ENCODE measurements at regions not wholly inside any gene's neighbourhood (a gene's known extent, or its start where the extent isn't known, plus 50 kb on each side); places are given as distances from the start of the nearest gene placed in this dataset.

GRCh38 chr15:100720406-100720967 is 118.1 kb downstream of the ASB7 start:
- FAIRE-seq: no peak
- ChIA-PET POLR2A (no interaction called here), SMC1A (ENCODE audit: uncharacterized antibody, unreplicated experiment) (no interaction called here), CTCF (no interaction called here), RAD21 (ENCODE audit: unreplicated experiment) (no interaction called here)
- H2AFZ ChIP-seq (ENCODE audit: control insufficient read depth, low read depth, low read length): no peak overlapping the region
- H3K27ac ChIP-seq (ENCODE audit: control insufficient read depth, insufficient read depth): no peak overlapping the region
- no peaks in the 10 kb centered on the region; a peak in 1 of 4 replicates for H3K27me3 ChIP-seq (replicated peaks in 1 of 2; ENCODE audit: control insufficient read depth in 2 of 2, insufficient read depth in 2 of 2, low read length in 1 of 2)
- no peak overlapping the region for H3K4me2 ChIP-seq (ENCODE audit: control insufficient read depth, insufficient read depth)
- WGBS (ENCODE audit: insufficient coverage, insufficient replicate concordance, low lambda C conversion rate, missing lambda C conversion rate): 36% methylated on average over 8 of the region's 9 CpGs
- H3K36me3 ChIP-seq (ENCODE audit: control insufficient read depth in 2 of 2, insufficient read depth in 2 of 2, low read length in 1 of 2): no peaks in the 10 kb centered on the region
- H3K4me1 ChIP-seq (ENCODE audit: control insufficient read depth, insufficient read depth, low read length): no peaks in the 10 kb centered on the region
- no peaks in the 10 kb centered on the region for H4K20me1 ChIP-seq (ENCODE audit: control insufficient read depth, insufficient read depth)
- H3K9me3 ChIP-seq (replicated peaks; ENCODE audit: control insufficient read depth, insufficient read depth, low read length): no peaks in the 10 kb centered on the region
- no peaks in the 10 kb centered on the region for H3K79me2 ChIP-seq (ENCODE audit: control insufficient read depth, insufficient read depth, low read length)
- TF ChIP-seq CHD4 (IDR thresholded peaks at IDR 0.05) (no peak), BCL3 (IDR thresholded peaks at IDR 0.05; ENCODE audit: borderline replicate concordance, insufficient read depth, low read depth, low read length, poor library complexity, severe bottlenecking) (no peak), TBL1XR1 (IDR thresholded peaks at IDR 0.05; ENCODE audit: low read depth, low read length) (no peak), ELK1 (IDR thresholded peaks at IDR 0.05; ENCODE audit: low read depth, low read length) (no peak), ZNF592 (IDR thresholded peaks at IDR 0.05) (no peak), HSF1 (IDR thresholded peaks at IDR 0.05; ENCODE audit: low read depth, low read length) (no peak), USF1 (IDR thresholded peaks at IDR 0.05; ENCODE audit: borderline replicate concordance, extremely low read length, insufficient read depth, low read depth, low read length) (no peak), POLR2A (IDR thresholded peaks at IDR 0.05; ENCODE audit: low read depth, low read length) (no peak), MLLT1 (IDR thresholded peaks at IDR 0.05) (no peak), BHLHE40 (IDR thresholded peaks at IDR 0.05; ENCODE audit: borderline replicate concordance in 1 of 2, low read depth in 2 of 2, low read length in 1 of 2) (no peak)
- no peak overlapping the region for H3K4me3 ChIP-seq
- no peak for ATAC-seq
- no peak for DNase-seq (ENCODE audit: low read depth, low spot score)
- in situ Hi-C loops (cut with MboI): no loop called here
- intact Hi-C loops (cut with micrococcal nuclease; ENCODE audit: unreplicated experiment): no loop called here
- no peak overlapping the region for H3K9ac ChIP-seq (ENCODE audit: control insufficient read depth, insufficient read depth, low read length)
- BruUV-seq (replicated peaks): no TSS peak

All from GM12878 (cell line).